Glutamatergic neuron (in vitro differentiated cells): ENCODE measurements at regions not wholly inside any gene's neighbourhood (a gene's known extent, or its start where the extent isn't known, plus 50 kb on each side); places are given as distances from the start of the nearest gene placed in this dataset.
"Not testable (repeated sequence)": the region's sequence is repeated elsewhere in the genome, so short reads cannot be mapped to it uniquely, and the experiment has no call there.

Experiments used
- DNase-seq: peaks from one replicate; pipeline ENCODE4 v3.0.0; 2022
- H3K27ac Mint-ChIP-seq: one replicate; pipeline ENCODE4 v1.8.0; 2020; ENCODE audit warnings: mild to moderate bottlenecking, mixed read lengths, inconsistent platforms; ENCODE audit not compliant: unreplicated experiment
- H3K27me3 Mint-ChIP-seq: one replicate; pipeline ENCODE4 v1.8.0; 2020; ENCODE audit warnings: mild to moderate bottlenecking, moderate library complexity, mixed read lengths, inconsistent platforms; ENCODE audit not compliant: unreplicated experiment
- H3K36me3 Mint-ChIP-seq: one replicate; pipeline ENCODE4 v1.8.0; 2020; ENCODE audit warnings: mild to moderate bottlenecking, mixed read lengths, inconsistent platforms; ENCODE audit not compliant: unreplicated experiment
- H3K4me1 Mint-ChIP-seq: one replicate; pipeline ENCODE4 v1.8.0; 2020; ENCODE audit warnings: mild to moderate bottlenecking, low read depth, mixed read lengths, inconsistent platforms; ENCODE audit not compliant: unreplicated experiment
- H3K4me3 Mint-ChIP-seq: one replicate; pipeline ENCODE4 v1.8.0; 2020; ENCODE audit warnings: mild to moderate bottlenecking, mixed read lengths, inconsistent platforms; ENCODE audit not compliant: unreplicated experiment
- H3K9me3 Mint-ChIP-seq: one replicate; pipeline ENCODE4 v1.8.0; 2020; ENCODE audit warnings: mild to moderate bottlenecking, moderate library complexity, mixed read lengths, inconsistent platforms; ENCODE audit not compliant: unreplicated experiment
- TF ChIP-seq, protein P1 (sequence below): fragments of 200-600 bp; sonication (generic); IDR thresholded peaks from one replicate; pipeline ENCODE4 v1.5.0; 2021; ENCODE audit not compliant: partially characterized antibody, unreplicated experiment

DNA sequence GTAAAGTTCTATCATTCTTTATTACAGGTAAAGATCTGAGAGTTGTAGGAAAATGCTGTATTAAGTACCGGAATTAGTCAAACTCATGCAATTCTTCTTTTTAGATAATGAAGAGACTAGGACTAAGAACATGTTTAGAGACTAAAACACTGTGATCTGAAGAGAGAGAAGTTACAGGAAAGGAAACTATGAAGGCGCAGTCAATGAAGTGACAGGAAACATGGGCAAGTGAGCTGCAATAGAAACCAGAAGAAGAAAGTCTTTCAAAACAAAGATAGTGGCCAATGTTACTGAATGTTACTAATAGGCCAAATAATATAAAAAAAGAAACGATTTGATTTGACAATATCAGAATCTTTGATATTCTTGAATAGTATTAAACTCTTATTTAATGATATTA lies 659.4 kb upstream of the RGS18 start:
- H3K4me1 Mint-ChIP-seq = no peaks in the 10 kb centered on the region
- no peaks in the 10 kb centered on the region for H3K27me3 Mint-ChIP-seq
- H3K9me3 Mint-ChIP-seq = no peaks in the 10 kb centered on the region
- DNase-seq = no peak
- H3K36me3 Mint-ChIP-seq = no peaks in the 10 kb centered on the region
- H3K27ac Mint-ChIP-seq = no peak overlapping the region
- H3K4me3 Mint-ChIP-seq = no peak overlapping the region
- TF ChIP-seq, protein P1, sequence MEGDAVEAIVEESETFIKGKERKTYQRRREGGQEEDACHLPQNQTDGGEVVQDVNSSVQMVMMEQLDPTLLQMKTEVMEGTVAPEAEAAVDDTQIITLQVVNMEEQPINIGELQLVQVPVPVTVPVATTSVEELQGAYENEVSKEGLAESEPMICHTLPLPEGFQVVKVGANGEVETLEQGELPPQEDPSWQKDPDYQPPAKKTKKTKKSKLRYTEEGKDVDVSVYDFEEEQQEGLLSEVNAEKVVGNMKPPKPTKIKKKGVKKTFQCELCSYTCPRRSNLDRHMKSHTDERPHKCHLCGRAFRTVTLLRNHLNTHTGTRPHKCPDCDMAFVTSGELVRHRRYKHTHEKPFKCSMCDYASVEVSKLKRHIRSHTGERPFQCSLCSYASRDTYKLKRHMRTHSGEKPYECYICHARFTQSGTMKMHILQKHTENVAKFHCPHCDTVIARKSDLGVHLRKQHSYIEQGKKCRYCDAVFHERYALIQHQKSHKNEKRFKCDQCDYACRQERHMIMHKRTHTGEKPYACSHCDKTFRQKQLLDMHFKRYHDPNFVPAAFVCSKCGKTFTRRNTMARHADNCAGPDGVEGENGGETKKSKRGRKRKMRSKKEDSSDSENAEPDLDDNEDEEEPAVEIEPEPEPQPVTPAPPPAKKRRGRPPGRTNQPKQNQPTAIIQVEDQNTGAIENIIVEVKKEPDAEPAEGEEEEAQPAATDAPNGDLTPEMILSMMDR = no peak

GRCh38 chr1:191504999-191505398 lies 653.3 kb upstream of the RGS18 start:
- Mint-ChIP-seq H3K9me3 (no peaks in the 10 kb centered on the region), H3K36me3 (no peaks in the 10 kb centered on the region), H3K4me1 (no peaks in the 10 kb centered on the region), H3K27me3 (no peaks in the 10 kb centered on the region), H3K27ac (no peak overlapping the region), H3K4me3 (no peak overlapping the region)
- no peak for DNase-seq
- TF ChIP-seq, protein P1 = no peak

DNA sequence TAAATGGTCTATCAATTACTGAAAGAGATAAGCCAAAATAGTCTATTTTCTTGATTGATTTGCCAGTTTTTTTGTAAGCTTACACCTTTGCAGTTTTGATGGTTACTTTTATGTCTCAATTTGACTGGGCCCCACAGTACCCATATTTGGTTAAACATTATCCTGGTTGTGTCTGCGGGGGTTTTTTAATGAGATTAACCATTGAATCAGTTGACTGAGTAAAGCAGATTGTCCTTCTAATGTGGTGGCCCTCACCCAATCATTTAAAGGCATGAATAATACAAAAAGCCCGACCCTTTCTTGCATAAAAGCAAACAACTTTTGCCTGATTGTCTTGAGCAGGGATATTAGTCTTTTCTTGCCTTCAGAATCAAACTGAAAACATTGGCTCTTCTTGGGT lies 650.0 kb upstream of the RGS18 start:
- Mint-ChIP-seq H3K27ac (no peak overlapping the region), H3K27me3 (no peaks in the 10 kb centered on the region), H3K4me1 (no peaks in the 10 kb centered on the region), H3K36me3 (peaks cover 4% of the 10 kb centered on the region), H3K9me3 (peaks cover 2% of the 10 kb centered on the region), H3K4me3 (no peak overlapping the region)
- DNase-seq = no peak
- TF ChIP-seq, protein P1 = no peak

DNA sequence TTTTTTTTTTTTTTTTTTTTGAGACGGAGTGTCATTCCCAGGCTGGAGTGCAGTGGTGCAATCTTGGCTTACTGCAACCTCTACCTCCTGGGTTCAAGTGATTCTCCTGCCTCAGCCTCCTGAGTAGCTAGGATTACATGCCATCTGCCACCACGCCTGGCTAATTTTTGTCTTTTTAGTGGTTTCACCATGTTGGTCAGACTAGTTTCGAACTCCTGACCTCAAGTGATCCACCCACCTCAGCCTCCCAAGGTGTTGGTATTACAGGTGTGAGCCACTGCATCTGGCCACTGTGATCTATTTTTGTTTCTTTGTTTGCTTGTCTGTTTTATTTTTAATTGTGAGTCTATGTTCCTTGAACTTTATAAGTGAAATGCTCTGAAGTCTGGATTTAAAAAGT lies 646.8 kb upstream of the RGS18 start:
- H3K4me3 Mint-ChIP-seq, H3K9me3 Mint-ChIP-seq, DNase-seq, H3K36me3 Mint-ChIP-seq, H3K27ac Mint-ChIP-seq, H3K4me1 Mint-ChIP-seq, H3K27me3 Mint-ChIP-seq: not testable (repeated sequence)

DNA sequence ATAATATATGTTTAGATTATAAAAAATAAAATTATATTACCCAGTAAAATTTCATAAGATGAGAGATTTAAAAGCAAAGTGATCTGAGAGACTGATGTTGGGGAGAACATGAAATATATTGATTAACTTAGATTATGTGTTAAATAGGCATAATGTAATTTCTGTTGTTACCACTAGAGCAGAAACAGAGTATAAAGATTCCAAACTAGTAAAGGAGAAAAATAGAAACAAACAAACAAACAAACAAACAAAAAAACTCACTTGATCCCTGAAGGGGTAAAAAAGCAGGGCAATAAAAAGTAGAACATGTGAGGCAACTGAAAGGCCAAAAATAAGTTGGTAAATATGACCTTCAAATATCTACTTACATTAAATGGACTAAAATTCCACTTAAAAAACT lies 640.4 kb upstream of the RGS18 start:
- H3K36me3 Mint-ChIP-seq = peaks cover under 1% of the 10 kb centered on the region
- H3K27ac Mint-ChIP-seq = no peak overlapping the region

More for the DNA sequence above, 640.4 kb upstream of the RGS18 start:
- Mint-ChIP-seq H3K9me3 (no peaks in the 10 kb centered on the region), H3K4me3 (no peak overlapping the region), H3K27me3 (peaks cover 2% of the 10 kb centered on the region), H3K4me1 (no peaks in the 10 kb centered on the region)
- DNase-seq = no peak
- TF ChIP-seq, protein P1 = peak; percentile 41
